ENCODE measurements at regions not wholly inside any gene's neighbourhood (a gene's known extent, or its start where the extent isn't known, plus 50 kb on each side); places are given as distances from the start of the nearest gene placed in this dataset.

DNA sequence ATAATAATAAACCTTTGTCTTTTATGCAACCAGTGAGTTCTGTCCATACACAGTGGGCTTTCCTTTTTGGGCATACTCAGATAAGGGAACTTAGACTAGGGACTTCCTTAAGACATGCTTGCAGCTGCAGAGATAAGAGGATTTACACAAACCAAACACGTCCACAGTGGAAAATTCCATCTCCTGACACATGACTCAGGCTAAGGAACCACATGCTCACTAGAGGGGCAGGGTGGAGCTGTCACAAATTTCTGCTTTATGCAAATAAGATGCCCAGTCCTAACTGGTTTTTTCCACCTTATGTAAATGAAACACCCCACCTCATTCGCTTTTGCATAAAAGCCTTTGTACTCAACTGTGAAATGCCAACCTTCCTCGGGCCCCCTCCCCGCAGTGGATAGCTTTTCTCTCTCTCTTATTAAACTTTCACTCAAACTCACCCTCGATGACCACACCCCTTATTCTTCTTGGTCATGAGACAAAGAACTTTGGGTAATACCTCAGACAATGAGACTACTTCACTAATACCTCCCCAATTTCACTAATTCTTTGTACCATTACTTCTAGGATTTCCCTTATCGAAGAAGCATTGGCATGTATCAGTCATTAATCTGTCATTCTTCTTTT, 170.3 kb upstream of the FTMT start:
- no peak for TF ChIP-seq SMC3 (IDR thresholded peaks at IDR 0.05; ENCODE audit: low read depth, low read length)
- no peak for TF ChIP-seq CEBPB (IDR thresholded peaks at IDR 0.05; ENCODE audit: low read depth, low read length)
- TF ChIP-seq, protein P1, sequence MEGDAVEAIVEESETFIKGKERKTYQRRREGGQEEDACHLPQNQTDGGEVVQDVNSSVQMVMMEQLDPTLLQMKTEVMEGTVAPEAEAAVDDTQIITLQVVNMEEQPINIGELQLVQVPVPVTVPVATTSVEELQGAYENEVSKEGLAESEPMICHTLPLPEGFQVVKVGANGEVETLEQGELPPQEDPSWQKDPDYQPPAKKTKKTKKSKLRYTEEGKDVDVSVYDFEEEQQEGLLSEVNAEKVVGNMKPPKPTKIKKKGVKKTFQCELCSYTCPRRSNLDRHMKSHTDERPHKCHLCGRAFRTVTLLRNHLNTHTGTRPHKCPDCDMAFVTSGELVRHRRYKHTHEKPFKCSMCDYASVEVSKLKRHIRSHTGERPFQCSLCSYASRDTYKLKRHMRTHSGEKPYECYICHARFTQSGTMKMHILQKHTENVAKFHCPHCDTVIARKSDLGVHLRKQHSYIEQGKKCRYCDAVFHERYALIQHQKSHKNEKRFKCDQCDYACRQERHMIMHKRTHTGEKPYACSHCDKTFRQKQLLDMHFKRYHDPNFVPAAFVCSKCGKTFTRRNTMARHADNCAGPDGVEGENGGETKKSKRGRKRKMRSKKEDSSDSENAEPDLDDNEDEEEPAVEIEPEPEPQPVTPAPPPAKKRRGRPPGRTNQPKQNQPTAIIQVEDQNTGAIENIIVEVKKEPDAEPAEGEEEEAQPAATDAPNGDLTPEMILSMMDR (conservative IDR thresholded peaks at IDR 0.05; ENCODE audit: low read depth, low read length), result no peak
- TF ChIP-seq RAD21 (IDR thresholded peaks at IDR 0.05; ENCODE audit: low read length), result no peak
- no peak for TF ChIP-seq POLR2A (IDR thresholded peaks at IDR 0.05; ENCODE audit: low read depth, low read length)
- TF ChIP-seq FOS (IDR thresholded peaks at IDR 0.05; ENCODE audit: low read depth, low read length), result no peak
- TF ChIP-seq MAFK (IDR thresholded peaks at IDR 0.05; ENCODE audit: low read depth, low read length), result no peak
- TF ChIP-seq BHLHE40 (IDR thresholded peaks at IDR 0.05; ENCODE audit: low read depth, low read length), result no peak
- no peak for TF ChIP-seq MAZ (IDR thresholded peaks at IDR 0.05; ENCODE audit: borderline replicate concordance, low read depth, low read length)
- no peak for TF ChIP-seq CHD1 (IDR thresholded peaks at IDR 0.05; ENCODE audit: low read depth, low read length)
- no peak for TF ChIP-seq RCOR1 (IDR thresholded peaks at IDR 0.05; ENCODE audit: insufficient replicate concordance, low read length)
- TF ChIP-seq, protein P2, sequence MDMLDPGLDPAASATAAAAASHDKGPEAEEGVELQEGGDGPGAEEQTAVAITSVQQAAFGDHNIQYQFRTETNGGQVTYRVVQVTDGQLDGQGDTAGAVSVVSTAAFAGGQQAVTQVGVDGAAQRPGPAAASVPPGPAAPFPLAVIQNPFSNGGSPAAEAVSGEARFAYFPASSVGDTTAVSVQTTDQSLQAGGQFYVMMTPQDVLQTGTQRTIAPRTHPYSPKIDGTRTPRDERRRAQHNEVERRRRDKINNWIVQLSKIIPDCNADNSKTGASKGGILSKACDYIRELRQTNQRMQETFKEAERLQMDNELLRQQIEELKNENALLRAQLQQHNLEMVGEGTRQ (IDR thresholded peaks at IDR 0.05; ENCODE audit: low read depth, low read length), result no peak
- TF ChIP-seq, protein P3, sequence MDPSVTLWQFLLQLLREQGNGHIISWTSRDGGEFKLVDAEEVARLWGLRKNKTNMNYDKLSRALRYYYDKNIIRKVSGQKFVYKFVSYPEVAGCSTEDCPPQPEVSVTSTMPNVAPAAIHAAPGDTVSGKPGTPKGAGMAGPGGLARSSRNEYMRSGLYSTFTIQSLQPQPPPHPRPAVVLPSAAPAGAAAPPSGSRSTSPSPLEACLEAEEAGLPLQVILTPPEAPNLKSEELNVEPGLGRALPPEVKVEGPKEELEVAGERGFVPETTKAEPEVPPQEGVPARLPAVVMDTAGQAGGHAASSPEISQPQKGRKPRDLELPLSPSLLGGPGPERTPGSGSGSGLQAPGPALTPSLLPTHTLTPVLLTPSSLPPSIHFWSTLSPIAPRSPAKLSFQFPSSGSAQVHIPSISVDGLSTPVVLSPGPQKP (IDR thresholded peaks at IDR 0.05; ENCODE audit: borderline replicate concordance, low read depth, low read length), result no peak
- no peak for TF ChIP-seq NFE2L2 (IDR thresholded peaks at IDR 0.05; ENCODE audit: low read depth, low read length)

Measured in IMR-90 (cell line).